Choroid plexus epithelial cell (primary cell): ENCODE measurements at regions not wholly inside any gene's neighbourhood (a gene's known extent, or its start where the extent isn't known, plus 50 kb on each side); places are given as distances from the start of the nearest gene placed in this dataset.
"Not testable (repeated sequence)": the region's sequence is repeated elsewhere in the genome, so short reads cannot be mapped to it uniquely, and the experiment has no call there.

Source experiments
- DNase-seq: peaks from one replicate; pipeline ENCODE4 v3.0.0-alpha.2; 2010; ENCODE audit warnings: low read depth
- H3K4me3 ChIP-seq: 2 replicates; pipeline ENCODE4 v1.5.1; 2011; ENCODE audit warnings: low read depth, mild to moderate bottlenecking, control low read depth, low read length, moderate library complexity
- TF ChIP-seq, protein P1 (sequence below): conservative IDR thresholded peaks from 2 replicates; pipeline ENCODE4 v1.5.1; 2011; ENCODE audit warnings: low read depth, mild to moderate bottlenecking, control low read depth, inconsistent platforms, low read length, moderate library complexity

DNA sequence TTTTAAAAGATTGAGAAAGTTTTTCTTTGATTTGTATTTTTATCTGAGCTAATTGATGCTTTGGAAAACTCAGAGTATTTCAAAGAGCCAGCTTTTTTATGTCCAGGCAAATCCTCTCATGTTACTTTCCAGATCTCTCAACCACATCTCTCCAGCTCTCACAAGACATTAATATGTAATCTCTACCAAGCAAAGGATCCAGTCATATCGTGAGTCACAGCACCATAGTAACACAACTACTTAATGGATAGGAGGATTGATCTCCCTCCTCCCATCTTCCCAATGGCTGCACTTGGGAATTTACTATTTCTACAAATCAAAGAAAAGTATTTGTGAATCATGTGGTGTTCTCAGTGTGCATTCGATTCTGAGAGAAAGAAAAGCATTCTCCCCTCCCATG lies 63.3 kb downstream of the POU4F1 start:
- no peak for DNase-seq

DNA sequence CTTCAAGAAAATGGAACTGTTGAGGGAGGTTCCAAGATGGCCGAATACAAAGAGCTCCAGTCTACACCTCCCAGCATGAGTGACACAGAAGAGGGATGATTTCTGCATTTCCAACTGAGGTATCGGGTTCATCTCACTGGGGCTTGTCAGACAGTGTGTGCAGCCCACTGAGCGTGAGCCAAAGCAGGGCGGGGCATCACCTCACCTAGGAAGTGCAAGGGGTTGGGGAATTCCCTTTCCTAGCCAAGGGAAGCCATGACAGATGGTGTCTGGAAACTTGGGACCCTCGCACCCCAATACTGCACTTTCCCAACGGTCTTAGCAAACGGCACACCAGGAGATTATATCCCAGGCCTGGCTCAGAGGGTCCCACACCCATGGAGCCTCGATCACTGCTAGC lies 77.3 kb downstream of the POU4F1 start:
- H3K4me3 ChIP-seq, DNase-seq: not testable (repeated sequence)

More for the DNA sequence above, 63.3 kb downstream of the POU4F1 start:
- H3K4me3 ChIP-seq, result no peak overlapping the region
- TF ChIP-seq, protein P1, sequence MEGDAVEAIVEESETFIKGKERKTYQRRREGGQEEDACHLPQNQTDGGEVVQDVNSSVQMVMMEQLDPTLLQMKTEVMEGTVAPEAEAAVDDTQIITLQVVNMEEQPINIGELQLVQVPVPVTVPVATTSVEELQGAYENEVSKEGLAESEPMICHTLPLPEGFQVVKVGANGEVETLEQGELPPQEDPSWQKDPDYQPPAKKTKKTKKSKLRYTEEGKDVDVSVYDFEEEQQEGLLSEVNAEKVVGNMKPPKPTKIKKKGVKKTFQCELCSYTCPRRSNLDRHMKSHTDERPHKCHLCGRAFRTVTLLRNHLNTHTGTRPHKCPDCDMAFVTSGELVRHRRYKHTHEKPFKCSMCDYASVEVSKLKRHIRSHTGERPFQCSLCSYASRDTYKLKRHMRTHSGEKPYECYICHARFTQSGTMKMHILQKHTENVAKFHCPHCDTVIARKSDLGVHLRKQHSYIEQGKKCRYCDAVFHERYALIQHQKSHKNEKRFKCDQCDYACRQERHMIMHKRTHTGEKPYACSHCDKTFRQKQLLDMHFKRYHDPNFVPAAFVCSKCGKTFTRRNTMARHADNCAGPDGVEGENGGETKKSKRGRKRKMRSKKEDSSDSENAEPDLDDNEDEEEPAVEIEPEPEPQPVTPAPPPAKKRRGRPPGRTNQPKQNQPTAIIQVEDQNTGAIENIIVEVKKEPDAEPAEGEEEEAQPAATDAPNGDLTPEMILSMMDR, result no peak

DNA sequence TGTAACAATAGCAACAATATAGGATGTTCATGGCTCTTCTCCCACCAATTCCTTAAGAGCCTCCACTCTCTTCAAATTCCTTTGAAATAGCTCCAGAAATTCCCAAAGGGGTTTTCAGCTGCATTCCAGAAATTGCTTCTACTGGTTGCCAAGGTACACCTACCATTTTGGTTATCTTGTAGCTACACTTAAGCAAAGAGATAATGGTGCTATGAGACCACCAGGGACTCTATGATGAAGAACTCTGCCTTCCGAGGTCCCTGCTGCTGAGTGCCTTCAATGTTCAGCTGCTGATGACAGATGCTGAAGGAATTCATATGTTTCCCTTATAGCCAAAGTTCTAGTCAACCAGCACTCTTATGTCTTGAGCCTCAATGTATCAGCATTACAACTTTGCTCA lies 78.4 kb downstream of the POU4F1 start:
- no peak for DNase-seq
- no peak overlapping the region for H3K4me3 ChIP-seq
- TF ChIP-seq, protein P1, result no peak

DNA sequence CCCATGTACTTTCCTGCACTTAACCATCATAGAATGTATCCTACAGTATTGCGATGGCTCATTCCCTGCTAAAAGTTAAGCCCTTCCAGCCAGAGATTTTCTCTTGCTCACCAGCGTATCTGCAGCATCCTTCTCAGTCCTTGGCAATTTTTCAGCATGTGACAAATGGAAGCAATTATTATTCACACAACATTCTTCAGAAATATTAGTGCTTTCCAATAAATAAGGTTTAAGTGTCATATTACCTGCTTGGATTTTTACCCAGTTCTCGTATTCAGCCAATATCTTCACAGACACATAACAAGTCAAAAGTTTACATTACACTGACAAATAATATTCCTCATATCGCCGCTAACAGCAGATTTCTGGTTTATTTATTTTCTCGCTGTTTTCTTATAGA lies 82.3 kb downstream of the POU4F1 start:
- TF ChIP-seq, protein P1, result no peak
- no peak overlapping the region for H3K4me3 ChIP-seq
- no peak for DNase-seq

DNA sequence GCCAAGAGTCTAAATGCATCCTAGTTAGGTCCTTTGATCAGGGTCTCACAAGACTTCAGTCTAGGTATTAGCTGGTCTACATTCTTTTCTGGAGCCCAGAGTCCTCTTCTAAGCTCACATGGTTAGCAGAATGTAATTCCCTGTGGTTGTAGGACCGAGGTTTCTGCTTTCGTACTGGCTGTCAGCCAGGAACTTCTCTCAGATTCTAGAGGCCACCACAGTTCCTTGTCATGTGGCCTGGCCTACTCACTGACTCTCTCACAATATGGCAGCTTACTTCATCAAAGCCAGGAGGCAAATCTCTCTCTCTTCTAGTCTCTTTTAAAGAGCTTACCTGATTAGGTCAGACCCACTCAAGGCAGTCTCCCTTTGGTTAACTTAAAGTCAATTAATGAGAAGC lies 82.9 kb downstream of the POU4F1 start:
- no peak overlapping the region for H3K4me3 ChIP-seq
- DNase-seq, result no peak
- TF ChIP-seq, protein P1, result no peak

DNA sequence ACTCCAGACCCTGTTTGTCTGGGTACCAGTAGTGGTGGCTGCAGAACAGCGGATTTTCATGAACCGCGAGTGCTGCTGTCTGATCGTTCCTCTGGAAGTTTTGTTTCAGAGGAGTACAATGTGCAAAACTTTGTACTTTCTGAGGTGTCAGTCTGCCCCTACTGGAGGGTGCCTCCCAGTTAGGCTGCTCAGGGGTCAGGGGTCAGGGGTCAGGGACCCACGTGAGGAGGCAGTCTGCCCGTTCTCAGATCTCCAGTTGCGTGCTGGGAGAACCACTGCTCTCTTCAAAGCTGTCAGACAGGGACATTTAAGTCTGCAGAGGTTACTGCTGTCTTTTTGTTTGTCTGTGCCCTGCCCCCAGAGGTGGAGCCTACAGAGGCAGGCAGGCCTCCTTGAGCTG lies 84.9 kb downstream of the POU4F1 start:
- not testable (repeated sequence) for DNase-seq, H3K4me3 ChIP-seq

DNA sequence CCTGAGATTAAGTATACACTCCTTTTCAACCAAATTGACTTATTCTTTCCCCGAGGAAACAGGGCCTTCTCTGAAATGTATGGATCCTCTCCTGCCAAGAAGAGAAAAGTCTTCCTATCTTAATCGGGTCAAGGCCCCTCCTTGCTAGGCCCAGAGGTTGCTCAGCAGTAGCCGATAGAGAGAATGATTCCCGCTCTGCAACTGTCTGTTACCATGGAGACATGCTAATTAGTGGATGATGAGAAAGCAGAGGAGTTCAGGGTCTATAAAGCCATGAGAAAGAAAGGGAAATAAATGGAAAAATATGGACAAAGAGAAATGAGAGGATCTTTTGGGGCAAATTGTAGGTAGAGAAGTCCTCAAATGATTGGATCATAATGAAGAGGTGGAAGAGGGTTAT lies 103.5 kb downstream of the POU4F1 start:
- no peak overlapping the region for H3K4me3 ChIP-seq
- no peak for DNase-seq
- TF ChIP-seq, protein P1, result no peak

DNA sequence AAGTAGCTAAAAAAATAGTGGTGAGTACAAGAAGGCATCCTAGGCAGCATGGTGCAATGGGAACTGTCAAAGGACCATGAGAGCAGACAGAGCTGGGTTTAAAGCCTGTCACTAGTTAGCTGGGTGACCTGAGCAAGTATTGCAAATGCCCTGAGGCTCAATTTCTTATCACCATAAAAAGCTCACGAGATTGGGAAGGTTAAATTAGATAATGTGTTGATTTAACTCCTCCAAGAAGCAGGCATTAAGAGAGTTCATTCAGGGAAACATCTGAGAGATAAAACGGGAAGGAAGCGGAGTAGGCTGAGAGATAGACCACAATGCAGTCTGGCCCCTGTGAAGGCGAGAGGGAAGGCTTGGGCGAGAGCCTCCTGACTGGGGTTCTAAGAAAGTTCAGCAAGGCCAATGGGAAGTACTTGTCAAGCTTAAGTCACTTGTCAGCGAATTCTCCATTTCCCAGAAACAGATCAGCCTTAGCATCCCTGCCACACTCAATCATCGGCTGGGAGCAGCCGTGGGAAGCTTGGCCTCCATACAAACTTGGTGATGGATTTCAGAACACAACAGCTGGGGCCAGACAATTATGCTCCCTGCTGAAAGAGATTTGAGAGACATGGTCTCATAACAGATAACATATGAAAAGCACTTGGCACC lies 105.5 kb downstream of the POU4F1 start:
- H3K4me3 ChIP-seq, result no peak overlapping the region
- no peak for DNase-seq
- TF ChIP-seq, protein P1, result no peak
